ENCODE measurements at regions not wholly inside any gene's neighbourhood (a gene's known extent, or its start where the extent isn't known, plus 50 kb on each side); places are given as distances from the start of the nearest gene placed in this dataset.
A peak's percentile ranks its signal among the peaks of the same experiment; 100 is the strongest.
"Not testable (repeated sequence)": the region's sequence is repeated elsewhere in the genome, so short reads cannot be mapped to it uniquely, and the experiment has no call there.

DNA sequence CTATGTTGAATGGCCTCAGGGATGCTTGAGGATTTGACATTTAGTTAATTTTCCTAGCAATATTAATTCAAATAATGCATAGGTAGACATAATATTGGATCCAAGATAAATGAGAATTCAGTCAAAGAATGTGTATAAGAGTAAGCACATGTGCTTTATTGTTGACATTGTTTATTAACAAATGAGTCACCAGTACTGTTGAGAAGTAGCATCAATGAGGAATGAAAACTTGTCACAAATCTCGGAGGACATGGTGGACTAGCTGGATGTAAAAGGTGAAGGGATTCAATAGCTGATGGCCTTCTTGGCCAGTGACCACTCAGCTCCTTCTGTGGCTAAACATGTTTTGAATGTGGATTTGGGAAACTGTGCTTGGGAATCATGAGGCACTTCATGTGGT, 1137.0 kb downstream of the HACE1 start:
- no peak for DNase-seq

DNA sequence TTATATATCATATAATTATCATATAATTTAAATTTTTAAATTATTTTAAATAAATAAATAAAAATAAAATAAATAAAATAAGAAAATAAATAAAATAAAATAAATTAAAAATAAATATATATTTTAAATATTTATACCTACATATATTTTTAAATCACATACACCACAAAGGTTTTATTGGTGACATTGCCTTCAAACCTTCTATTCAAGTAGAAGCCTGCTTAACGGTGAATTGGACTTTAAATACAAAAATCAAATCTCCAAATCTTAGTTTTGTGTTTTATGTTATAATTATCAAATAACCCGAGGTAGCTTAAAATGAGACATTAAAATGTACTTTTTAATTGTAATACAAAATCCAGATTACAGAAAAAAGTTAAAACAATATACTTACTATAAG, 1137.8 kb downstream of the HACE1 start:
- no peak for DNase-seq

DNA sequence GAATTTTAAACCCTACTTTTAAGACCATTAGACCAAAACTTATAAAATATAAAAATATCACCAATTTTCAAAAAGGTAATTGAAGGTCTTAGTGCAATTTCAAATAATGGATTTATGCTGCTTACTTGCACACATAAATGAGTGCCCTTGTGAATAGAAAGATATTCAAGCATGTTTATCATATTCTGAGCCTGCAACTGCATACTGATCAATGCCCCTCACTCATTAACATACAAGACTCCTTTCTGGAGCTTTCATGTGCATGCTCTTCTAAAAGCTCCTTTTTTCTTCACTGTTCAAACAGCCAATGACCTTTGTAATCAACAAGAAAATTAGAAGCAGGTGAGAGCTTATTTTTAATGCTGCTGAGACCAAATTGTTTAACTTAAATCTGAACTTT, 1139.3 kb downstream of the HACE1 start:
- no peak for DNase-seq

DNA sequence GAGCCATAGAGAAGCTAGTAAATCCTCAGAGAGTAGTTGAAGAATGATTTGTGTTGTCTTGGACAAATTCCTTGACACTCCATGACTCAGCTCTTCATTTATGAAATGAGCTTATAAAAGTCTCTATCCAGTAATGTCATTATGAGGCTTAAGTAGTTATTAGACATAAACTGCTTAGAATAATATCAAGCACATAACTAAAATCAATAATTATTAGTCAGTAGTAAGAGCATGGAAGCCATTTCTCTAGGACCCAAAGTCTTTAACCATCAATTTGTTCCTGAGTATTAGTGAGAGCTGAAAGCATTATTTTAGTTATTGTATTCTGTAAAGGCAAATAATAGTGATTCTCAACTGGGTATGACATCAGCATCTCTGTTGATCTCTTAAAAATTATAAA, 1140.2 kb downstream of the HACE1 start:
- DNase-seq = no peak

DNA sequence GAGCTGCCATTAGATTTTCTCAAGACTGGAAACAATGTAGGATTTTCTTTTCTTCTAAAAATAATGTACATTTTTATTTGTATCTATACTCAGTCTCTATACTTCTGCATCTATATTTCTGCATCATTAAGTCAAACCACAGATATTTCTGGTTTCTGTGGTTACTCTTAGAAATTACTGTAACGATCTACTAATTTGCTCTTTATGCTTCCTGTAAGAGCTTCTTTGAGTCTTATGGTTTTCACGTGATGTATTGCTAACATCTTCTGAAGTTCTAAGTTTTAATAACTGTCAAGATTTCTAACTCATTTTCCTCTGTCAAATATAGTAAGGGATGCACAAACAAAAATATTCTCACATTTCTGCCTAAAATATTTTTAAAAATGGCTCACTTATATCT, 1144.5 kb downstream of the HACE1 start:
- no peak for DNase-seq

DNA sequence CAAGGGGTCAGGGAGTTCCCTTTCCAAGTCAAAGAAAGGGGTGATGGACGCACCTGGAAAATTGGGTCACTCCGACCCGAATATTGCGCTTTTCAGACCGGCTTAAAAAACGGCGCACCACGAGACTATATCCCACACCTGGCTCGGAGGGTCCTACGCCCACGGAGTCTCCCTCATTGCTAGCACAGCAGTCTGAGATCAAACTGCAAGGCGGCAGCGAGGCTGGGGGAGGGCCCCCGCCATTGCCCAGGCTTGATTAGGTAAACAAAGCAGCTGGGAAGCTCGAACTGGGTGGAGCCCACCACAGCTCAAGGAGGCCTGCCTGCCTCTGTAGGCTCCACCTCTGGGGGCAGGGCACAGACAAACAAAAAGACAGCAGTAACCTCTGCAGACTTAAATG, 1150.5 kb downstream of the HACE1 start:
- DNase-seq = not testable (repeated sequence)

DNA sequence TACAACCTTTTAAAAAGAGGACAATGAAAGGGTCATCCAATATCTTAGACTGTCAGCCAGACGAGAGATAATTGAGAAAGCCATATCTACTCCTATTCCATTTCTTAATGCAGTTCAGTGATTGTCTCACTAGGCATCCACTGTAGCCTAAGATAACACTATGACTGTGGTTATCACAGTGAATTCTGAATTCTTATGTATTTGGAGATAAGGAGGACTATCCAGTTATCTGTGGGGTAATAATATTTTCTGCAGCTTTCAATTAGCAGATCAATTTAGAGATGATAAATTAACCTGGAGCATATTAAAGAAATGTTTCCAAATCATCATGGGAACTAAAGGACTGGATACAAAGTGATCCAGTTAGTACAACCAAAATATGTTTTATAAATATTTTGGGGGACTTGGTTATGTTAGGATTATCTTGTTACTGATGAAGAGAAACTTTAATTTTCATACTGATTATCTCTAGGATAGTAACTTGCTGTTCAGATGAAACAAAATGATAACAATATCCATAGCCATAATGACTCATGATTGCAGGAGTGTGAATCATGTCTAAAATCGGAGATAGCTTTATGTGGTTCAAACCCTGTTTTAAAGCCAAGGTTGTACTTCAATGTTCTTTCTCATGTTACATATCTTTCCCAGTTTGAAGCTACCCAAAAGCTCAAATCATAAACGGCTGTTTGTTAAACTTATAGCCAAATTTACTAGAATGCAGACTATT, 1152.0 kb downstream of the HACE1 start:
- no peak for DNase-seq

DNA sequence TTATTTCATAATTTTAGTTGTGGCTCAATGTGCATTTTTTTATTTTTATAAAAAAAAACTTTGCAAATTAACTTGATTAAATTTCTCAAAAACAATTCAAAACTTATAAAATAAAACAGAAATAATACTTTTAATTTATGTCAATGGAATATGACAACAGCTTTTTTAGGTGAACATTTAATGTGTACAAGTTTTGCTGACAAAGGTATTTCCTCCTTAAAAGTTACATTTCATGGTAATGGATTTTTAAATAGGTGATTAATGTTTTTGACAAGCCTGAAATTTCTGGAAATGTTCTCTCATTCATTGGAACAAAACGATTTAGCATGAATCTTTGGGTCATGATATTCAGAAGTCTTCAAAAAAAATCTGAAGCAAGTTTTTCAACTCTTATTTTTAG, 1160.0 kb downstream of the HACE1 start:
- no peak for DNase-seq

DNA sequence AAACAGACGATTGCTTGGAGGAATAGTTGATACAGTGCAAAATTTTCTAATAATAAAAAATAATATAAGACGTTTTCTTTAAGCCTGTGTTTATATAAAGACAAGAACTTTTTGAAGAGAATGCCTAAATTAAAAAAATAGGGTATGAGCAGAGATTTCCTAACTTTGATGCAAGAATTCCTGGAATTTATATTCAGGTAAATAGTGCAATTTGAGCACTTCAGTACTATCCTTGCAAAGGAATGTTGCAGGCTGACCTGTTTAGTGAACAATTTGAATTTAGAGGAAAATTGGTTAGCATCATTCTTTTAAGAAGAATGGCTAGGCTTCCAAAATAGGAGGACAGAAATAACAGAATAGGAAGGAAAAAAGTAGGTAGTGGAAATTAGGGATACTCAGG, 1172.3 kb downstream of the HACE1 start:
- no peak for DNase-seq

DNA sequence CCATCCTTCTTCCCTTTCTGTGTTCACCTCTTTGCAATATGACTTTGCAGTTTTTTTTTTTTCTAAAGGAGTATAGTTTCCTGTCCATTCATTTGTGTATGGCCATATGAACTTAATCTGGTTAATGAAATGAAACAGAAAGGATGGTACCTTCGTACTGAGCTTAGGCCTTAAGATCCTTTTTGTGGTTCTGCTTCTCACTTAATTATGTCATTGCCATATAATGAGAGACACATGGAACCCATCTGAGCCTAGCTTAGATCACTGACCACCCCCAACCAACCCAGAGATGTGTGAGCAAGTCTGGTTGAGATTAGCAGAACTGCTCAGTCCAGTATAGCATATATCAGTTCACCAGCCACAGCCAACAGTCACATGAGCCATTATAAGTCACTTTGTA, 1179.6 kb downstream of the HACE1 start:
- DNase-seq = no peak

DNA sequence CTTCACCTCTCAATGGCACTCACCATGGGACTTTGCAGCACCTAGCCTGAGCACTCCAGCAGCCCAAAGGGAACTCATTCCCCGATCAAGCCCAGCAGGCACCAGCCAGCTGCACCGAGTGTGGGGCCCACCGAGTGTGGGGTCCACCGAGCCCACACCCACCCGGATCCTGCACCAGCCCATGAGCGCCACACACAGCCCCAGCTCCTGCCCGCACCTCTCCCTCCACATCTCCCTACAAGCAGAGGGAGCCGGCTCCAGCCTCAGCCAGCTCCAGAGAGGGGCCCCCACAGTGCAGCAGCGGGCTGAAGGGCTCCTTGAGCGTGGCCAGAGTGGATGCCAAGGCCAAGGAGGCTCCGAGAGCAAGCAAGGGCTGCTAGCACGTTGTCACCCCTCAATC, 1182.4 kb downstream of the HACE1 start:
- DNase-seq = no peak

DNA sequence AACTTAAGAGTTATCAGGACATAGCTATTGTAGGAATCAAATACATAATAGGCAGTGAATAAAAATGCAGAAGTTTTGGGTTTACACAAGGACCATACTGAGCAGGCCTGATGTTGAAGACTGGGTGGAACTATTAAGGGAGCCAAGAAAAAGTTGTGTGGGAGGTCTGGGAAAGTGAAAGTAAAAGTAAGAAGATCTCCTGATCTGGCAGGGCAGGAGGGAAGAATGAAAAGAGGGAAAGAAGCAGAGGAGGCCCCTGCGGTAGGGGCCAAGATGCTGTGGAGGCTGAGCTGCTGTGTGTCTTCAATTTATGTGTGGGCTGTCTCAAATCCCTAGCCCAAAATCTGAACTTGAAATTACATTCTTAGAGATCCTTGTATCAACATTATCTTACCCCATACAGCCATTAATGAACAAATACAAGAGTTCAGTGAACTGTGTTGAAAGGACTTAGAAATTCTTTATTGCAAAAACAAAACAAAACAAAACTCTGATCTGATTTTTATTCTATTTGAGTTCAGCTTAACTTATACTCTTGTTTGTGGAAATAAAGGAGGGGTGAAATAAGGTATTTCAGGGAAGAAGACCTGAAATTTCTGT, 1183.8 kb downstream of the HACE1 start:
- DNase-seq = peak; percentile 10

DNA sequence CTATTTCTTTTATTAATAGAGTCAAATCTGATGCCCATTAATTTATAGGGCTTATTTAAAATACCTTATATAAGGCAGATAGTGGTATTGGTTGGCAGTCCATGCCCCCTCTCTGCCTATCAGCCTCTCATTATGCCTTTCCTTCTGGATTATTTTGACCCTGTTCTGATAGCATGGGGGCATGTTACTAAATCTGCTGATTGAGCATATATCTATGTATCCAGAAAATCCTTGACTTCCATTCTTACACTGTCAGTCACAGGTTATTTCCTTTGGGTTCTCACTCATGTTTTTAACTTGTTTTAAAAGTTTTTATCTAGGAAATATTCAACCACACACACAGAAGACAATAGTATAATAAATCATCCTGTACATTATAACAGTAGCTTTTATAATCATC, 1184.9 kb downstream of the HACE1 start:
- no peak for DNase-seq

DNA sequence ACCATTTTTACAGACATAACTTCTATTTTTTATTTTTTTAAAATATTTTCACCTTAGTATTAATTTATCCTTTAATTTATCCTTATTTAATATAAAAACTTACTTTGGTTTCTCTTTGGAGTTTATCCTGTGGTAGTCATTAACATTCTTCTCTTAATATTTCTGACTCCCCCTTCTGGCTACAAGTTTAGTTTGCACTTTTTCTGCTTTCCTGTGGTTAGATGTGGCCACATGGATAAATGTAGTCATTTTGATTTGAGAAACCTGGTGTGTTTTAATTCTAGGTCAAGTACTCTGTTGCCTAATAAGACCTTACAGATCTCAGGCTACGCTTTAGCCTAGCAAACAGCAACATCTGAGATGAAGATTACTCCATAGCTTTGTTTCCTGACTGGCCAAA, 1187.5 kb downstream of the HACE1 start:
- DNase-seq = no peak

DNA sequence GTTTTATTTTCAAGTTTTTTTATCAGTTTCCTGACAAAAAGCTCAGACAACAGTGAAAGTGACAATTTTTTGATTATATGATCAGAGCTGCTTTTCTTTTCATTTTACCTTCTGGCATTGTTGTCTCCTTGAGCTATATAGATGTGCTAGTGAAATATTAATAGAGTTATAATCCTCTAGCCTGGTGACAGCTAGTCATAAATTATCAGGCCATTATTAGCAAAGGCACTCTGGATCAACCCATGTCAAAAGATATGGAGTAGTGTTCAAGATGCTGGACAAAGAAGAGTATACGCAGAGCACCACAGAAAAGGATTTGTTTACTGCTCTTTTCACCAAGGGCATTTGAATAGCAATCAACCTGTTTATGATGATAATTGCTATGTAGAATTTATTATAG, 1230.1 kb downstream of the HACE1 start:
- DNase-seq = no peak

DNA sequence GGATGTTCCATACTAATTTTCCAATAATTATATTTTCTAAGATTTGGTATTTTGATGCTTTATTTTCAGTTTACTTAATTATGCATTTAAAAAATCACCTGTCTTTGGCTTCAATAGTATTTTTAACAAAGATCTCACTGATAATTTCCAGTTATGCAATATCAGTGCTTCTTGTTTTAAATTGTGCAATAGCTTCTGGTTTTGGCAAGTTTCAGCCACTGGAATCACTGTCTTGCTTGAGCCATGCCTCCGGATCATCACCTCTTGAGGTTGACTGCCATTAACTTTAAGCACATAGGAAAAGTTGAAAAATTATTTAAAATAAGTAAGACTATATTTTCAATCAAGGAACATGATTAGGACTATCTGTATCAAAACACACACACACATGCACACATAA, 1242.1 kb downstream of the HACE1 start:
- no peak for DNase-seq

DNA sequence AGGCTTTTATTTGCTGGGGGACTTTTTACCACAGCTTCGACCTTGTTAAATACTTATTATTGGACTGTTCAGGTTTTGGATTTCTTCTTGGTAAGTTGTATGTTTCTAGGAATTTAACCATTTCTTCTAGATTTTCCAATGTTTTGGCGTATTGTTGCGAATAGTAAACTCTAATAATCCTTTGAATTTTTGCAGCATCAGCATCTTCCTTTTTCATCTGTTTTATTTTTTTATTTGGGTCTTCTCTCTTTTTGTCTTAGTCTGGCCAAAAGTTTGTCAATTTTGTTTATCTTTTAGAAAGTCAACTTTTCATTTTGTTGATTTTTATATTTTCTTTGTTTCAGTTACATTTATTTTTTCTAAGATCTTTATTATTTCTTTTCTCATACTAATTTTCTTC, 1272.0 kb downstream of the HACE1 start:
- no peak for DNase-seq

DNA sequence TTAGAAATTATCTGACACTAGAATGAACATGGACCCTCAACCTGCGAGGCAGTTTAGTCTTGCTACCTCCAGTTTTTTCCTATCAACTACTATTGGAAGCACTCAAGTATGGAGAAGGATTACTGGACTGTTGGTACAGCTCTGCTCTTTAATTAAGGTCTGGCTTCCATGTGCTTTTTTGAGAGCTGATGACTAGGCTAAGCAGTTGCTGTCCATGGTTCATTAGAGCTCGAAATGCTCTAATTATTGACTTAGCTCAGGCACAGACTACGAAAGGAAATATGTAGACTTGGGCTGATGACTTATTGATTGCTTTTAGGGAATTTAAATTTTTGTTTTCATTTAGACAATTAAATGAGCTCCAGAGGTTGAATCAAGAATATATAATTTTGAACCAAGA, 1281.6 kb downstream of the HACE1 start:
- no peak for DNase-seq

DNA sequence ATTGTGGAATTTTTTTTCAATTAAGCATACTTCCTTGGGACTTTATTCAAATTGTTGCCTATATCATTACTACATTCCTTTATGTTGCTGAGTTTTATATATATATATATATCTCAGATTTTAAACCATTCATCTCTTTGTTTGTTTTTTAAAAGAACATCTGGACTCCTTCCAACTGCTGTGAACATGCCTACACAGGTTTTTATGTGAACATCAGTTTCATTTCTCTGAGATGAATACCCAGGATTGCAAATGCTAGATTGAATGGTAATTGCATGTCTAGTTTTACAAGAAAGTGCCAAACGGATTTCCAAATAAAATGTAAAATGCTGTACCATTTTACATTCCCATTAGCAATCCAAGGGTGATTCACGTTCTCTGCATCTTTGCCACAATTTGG, 1289.3 kb downstream of the HACE1 start:
- DNase-seq = no peak

DNA sequence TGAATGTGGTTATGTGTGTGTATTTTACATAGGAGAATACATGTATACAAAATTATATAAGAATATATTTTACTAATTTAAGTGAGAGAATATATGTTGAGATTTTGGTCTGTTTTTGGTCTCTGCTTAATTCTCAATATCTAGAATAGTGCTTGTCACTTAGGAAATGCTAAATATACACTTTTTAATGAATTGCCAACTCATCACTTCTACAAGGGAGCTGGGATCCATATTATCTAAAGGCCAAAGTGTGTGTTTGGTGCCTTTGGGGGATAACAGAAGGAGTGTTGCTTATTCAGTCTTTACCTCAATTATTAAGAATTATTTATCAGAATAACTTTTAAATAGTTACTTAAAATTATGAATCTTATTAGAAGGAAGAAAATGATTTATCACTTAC, 1304.8 kb downstream of the HACE1 start:
- no peak for DNase-seq

DNA sequence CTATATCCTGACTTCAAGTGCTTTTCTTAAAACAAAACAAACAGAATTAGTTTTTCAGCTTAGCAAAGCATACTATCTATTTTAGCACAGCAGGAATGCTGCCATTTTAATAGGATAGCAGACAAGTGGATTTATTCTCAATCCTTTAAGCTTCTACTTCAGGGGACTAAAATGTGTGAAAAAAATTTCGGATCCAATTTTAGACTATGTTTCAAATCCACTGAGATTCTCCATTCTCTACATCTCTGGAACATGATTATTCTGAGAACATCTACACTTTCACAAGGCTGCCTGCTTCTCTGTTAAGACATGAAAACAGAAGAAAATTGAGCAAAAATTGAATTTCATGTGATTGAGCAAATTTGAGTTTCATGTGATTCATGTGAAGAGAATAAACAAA, 1321.3 kb downstream of the HACE1 start:
- no peak for DNase-seq

DNA sequence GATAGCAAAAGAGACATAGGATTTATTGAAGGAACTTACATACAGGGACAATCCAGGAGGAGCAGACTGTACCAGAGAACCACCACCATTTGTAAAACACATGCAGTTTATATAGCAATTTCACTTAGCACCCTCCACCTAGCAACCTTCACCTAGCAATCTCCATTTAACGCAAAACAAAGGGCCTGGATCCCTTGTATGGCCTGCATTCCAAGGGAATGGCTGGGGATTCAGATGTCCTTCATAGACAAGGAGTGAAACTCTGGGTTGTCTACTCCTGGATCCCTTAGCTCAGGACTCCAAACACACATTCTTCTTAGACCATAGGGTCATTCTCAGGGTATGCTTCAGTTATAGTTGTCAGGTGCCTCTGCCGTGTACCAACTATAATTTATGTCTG, 1324.9 kb downstream of the HACE1 start:
- DNase-seq = no peak

DNA sequence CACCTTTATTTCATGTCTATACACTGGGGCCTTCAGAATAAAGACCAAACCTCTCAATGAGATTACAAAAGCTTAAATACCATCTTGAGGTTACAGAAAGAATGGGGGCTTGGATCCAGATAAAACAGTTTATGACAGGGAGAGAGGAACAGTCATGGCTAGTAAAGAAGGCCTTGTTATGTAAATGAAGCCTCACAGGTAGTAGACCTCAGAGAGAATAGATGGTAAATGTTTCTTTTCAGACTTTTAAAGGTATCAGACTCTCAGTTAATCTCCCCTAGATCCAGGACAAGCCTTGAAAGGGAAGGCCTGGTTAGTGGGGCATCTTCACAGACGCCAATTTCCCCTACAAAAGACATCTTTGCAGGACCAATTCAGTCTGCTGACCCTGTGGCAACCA, 1325.6 kb downstream of the HACE1 start:
- no peak for DNase-seq

DNA sequence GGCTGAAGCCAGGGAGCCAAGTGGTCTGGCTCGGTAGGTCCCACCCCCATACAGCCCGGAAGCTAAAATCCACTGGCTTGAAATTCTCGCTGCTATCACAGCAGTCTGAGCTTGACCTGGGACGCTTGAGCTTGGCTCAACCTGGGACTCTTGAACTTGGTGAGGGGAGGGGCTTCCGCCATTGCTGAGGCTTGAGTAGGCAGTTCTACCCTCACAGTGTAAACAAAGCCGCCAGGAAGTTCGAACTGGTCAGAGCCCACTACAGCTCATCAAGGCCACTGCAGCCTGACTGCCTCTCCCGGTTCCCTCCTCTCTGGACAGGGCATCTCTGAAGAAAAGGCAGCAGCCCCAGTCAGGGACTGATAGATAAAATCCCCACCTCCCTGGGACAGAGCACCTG, 1337.7 kb downstream of the HACE1 start:
- DNase-seq = no peak

DNA sequence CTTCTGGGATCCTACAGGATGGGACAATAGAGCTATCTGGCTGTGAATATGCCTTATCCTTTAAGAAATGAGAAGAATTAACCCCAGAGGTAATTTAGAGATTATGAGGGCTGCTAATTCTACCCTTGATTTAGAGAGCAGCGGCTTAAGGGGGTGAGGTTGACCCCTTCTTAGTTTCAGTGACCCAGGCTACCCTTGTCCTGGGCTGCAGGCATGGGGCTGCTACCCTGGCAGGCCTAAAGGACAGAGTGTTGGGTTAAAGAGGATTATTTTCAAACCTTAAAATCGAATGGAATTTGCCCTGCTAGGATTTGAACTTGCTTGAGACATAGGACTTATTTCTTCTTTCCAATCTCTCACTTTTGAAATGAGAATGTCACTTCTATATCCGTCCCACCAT, 1343.4 kb downstream of the HACE1 start:
- DNase-seq = no peak
